Astrocyte (in vitro differentiated cells and primary cell): ENCODE measurements at regions not wholly inside any gene's neighbourhood (a gene's known extent, or its start where the extent isn't known, plus 50 kb on each side); places are given as distances from the start of the nearest gene placed in this dataset.

Experiments
- DNase-seq: peaks from one replicate; pipeline ENCODE4 v3.0.0-alpha.2; 2010; ENCODE audit warnings: low read depth
- FAIRE-seq: peaks from 2 replicates; lab custom pipeline; 2011; peaks lifted over from hg19 to GRCh38; lab: Jason Lieb, UNC
- H2AFZ ChIP-seq: 2 replicates; pipeline ENCODE4 v1.6.0; 2012; ENCODE audit warnings: low read depth, low read length, inconsistent platforms
- H3K27ac ChIP-seq: 2 replicates; pipeline ENCODE4 v1.5.1; 2011; ENCODE audit warnings: low read depth, low read length, inconsistent platforms
- H3K27me3 ChIP-seq: 2 replicates; pipeline ENCODE4 v1.6.0; 2011; ENCODE audit warnings: low read length, inconsistent platforms; ENCODE audit not compliant: insufficient read depth
- H3K36me3 ChIP-seq: 2 replicates; pipeline ENCODE4 v1.5.1; 2011; ENCODE audit warnings: low read length, inconsistent platforms; ENCODE audit not compliant: insufficient read depth
- H3K4me1 ChIP-seq: 2 replicates; pipeline ENCODE4 v1.5.1; 2011; ENCODE audit warnings: low read length, inconsistent platforms; ENCODE audit not compliant: insufficient read depth
- H3K4me2 ChIP-seq: 2 replicates; pipeline ENCODE4 v1.6.0; 2012; ENCODE audit warnings: low read length, inconsistent platforms
- H3K4me3 ChIP-seq: 2 replicates; pipeline ENCODE4 v1.5.1; 2011; ENCODE audit warnings: low read depth, mild to moderate bottlenecking, low read length, inconsistent platforms; ENCODE audit not compliant: insufficient read depth
- H3K79me2 ChIP-seq: 2 replicates; pipeline ENCODE4 v1.6.0; 2012; ENCODE audit warnings: mild to moderate bottlenecking, low read length, inconsistent platforms; ENCODE audit not compliant: insufficient read depth
- H3K9ac ChIP-seq: 2 replicates; pipeline ENCODE4 v1.6.0; 2012; ENCODE audit warnings: mild to moderate bottlenecking, low read length, inconsistent platforms
- H3K9me3 ChIP-seq: 2 replicates; pipeline ENCODE4 v1.5.1; 2012; ENCODE audit warnings: low read depth, mild to moderate bottlenecking, low read length, inconsistent platforms; ENCODE audit not compliant: insufficient read depth
- H4K20me1 ChIP-seq: 2 replicates; pipeline ENCODE4 v1.6.0; 2012; ENCODE audit warnings: low read length, inconsistent platforms; ENCODE audit not compliant: insufficient read depth
- H3K27ac Mint-ChIP-seq: one replicate; pipeline ENCODE4 v1.8.0; 2021; ENCODE audit warnings: mild to moderate bottlenecking, mixed read lengths; ENCODE audit not compliant: unreplicated experiment
- H3K27me3 Mint-ChIP-seq: one replicate; pipeline ENCODE4 v1.8.0; 2021; ENCODE audit warnings: low read depth, mixed read lengths; ENCODE audit not compliant: unreplicated experiment
- H3K36me3 Mint-ChIP-seq: one replicate; pipeline ENCODE4 v1.8.0; 2021; ENCODE audit warnings: low read depth, mixed read lengths; ENCODE audit not compliant: unreplicated experiment
- H3K4me1 Mint-ChIP-seq: one replicate; pipeline ENCODE4 v1.8.0; 2021; ENCODE audit warnings: low read depth, mixed read lengths; ENCODE audit not compliant: unreplicated experiment
- H3K4me3 Mint-ChIP-seq: one replicate; pipeline ENCODE4 v1.8.0; 2021; ENCODE audit warnings: mild to moderate bottlenecking, moderate library complexity, mixed read lengths; ENCODE audit not compliant: unreplicated experiment
- H3K9me3 Mint-ChIP-seq: one replicate; pipeline ENCODE4 v1.8.0; 2021; ENCODE audit warnings: mild to moderate bottlenecking, mixed read lengths; ENCODE audit not compliant: unreplicated experiment
- CTCF ChIP-seq: IDR thresholded peaks from 2 replicates; pipeline ENCODE4 v1.5.1; 2011; ENCODE audit warnings: low read depth, mild to moderate bottlenecking, inconsistent platforms, low read length, moderate library complexity; ENCODE audit not compliant: insufficient read depth
- EZH2 ChIP-seq: IDR thresholded peaks from 2 replicates; pipeline ENCODE4 v1.6.1; 2012; ENCODE audit warnings: mild to moderate bottlenecking, low read length, inconsistent platforms; ENCODE audit not compliant: insufficient read depth

DNA sequence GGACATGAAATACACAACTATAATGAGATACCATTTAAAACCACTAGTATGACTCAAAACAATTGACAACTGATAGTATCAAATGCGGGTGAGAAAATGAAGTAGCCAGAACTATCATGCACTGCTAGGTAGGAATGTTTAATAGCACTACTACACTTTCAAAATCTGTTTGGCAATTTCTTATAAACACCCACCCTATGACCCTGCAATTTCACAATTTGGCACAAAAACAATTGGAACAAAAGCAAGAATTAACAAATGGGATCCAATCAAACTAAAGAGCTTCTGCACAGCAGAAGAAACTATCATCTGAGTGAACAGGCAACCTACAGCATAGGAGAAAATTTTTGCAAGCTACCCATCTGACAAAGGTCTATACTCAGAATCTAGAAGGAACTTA, 431.2 kb upstream of the GYPC start:
- H3K4me3 Mint-ChIP-seq = no peak overlapping the region
- FAIRE-seq (no peak), DNase-seq (no peak)
- peaks cover 5% of the 10 kb centered on the region for H3K4me1 Mint-ChIP-seq
- Histone ChIP-seq H3K9ac (no peak overlapping the region), H3K4me1 (no peaks in the 10 kb centered on the region), H2AFZ (no peak overlapping the region), H3K4me3 (no peak overlapping the region), H3K79me2 (no peaks in the 10 kb centered on the region), H4K20me1 (no peaks in the 10 kb centered on the region), H3K36me3 (no peaks in the 10 kb centered on the region), H3K9me3 (no peaks in the 10 kb centered on the region), H3K27ac (no peak overlapping the region), H3K4me2 (no peak overlapping the region), H3K27me3 (no peaks in the 10 kb centered on the region)
- no peaks in the 10 kb centered on the region for H3K27me3 Mint-ChIP-seq
- peaks cover 7% of the 10 kb centered on the region for H3K9me3 Mint-ChIP-seq
- H3K27ac Mint-ChIP-seq = no peak overlapping the region
- TF ChIP-seq CTCF = no peak
- no peak for TF ChIP-seq EZH2
- H3K36me3 Mint-ChIP-seq = no peaks in the 10 kb centered on the region

GRCh38 chr2:126227250-126227649, 428.7 kb upstream of the GYPC start:
- H3K4me1 ChIP-seq = no peaks in the 10 kb centered on the region
- no peaks in the 10 kb centered on the region for H3K79me2 ChIP-seq
- TF ChIP-seq CTCF (peak; percentile 3), EZH2 (no peak)
- Mint-ChIP-seq H3K27me3 (no peaks in the 10 kb centered on the region), H3K9me3 (peaks cover 3% of the 10 kb centered on the region), H3K4me3 (no peak overlapping the region), H3K36me3 (no peaks in the 10 kb centered on the region), H3K27ac (no peak overlapping the region), H3K4me1 (no peaks in the 10 kb centered on the region)
- no peak overlapping the region for H2AFZ ChIP-seq
- H3K4me3 ChIP-seq = no peak overlapping the region
- no peaks in the 10 kb centered on the region for H3K9me3 ChIP-seq
- no peak for DNase-seq
- no peak overlapping the region for H3K27ac ChIP-seq
- no peak overlapping the region for H3K9ac ChIP-seq
- no peak overlapping the region for H3K4me2 ChIP-seq
- H4K20me1 ChIP-seq = no peaks in the 10 kb centered on the region
- H3K27me3 ChIP-seq = no peaks in the 10 kb centered on the region
- no peak for FAIRE-seq
- no peaks in the 10 kb centered on the region for H3K36me3 ChIP-seq

- no peak overlapping the region for H3K27ac ChIP-seq
- no peaks in the 10 kb centered on the region for H3K36me3 ChIP-seq
- no peaks in the 10 kb centered on the region for H3K79me2 ChIP-seq
- no peaks in the 10 kb centered on the region for H4K20me1 ChIP-seq
- H3K4me3 ChIP-seq = no peak overlapping the region
- Mint-ChIP-seq H3K9me3 (peaks cover 3% of the 10 kb centered on the region), H3K4me3 (no peak overlapping the region), H3K27ac (no peak overlapping the region), H3K27me3 (no peaks in the 10 kb centered on the region), H3K36me3 (no peaks in the 10 kb centered on the region), H3K4me1 (no peaks in the 10 kb centered on the region)
- no peak overlapping the region for H3K4me2 ChIP-seq
- FAIRE-seq (no peak), DNase-seq (no peak)
- H2AFZ ChIP-seq = no peak overlapping the region
- no peaks in the 10 kb centered on the region for H3K9me3 ChIP-seq
- H3K4me1 ChIP-seq = no peaks in the 10 kb centered on the region
- no peak for TF ChIP-seq CTCF
- no peak for TF ChIP-seq EZH2
- no peak overlapping the region for H3K9ac ChIP-seq
- H3K27me3 ChIP-seq = no peaks in the 10 kb centered on the region
These were observed 427.4 kb upstream of the GYPC start for GRCh38 chr2:126228531-126228930.
